ENCODE measurements at regions not wholly inside any gene's neighbourhood (a gene's known extent, or its start where the extent isn't known, plus 50 kb on each side); places are given as distances from the start of the nearest gene placed in this dataset.

- TF ChIP-seq RNF2 (IDR thresholded peaks at IDR 0.05; ENCODE audit: borderline replicate concordance, low read depth, low read length, missing control alignments, poor library complexity, severe bottlenecking) = no peak
- no peak for TF ChIP-seq CHD2 (IDR thresholded peaks at IDR 0.05; ENCODE audit: low read length)
- no peak for TF ChIP-seq MAX (IDR thresholded peaks at IDR 0.05)
- TF ChIP-seq TEAD4 (IDR thresholded peaks at IDR 0.05; ENCODE audit: low read depth, low read length) = no peak
- TF ChIP-seq BRCA1 (IDR thresholded peaks at IDR 0.05; ENCODE audit: low read depth, low read length) = no peak
These were observed 120.5 kb downstream of the PMAIP1 start (continued) for GRCh38 chr18:60020107-60020925.

Measured in H1 (cell line).